H9 (cell line): ENCODE measurements at regions not wholly inside any gene's neighbourhood (a gene's known extent, or its start where the extent isn't known, plus 50 kb on each side); places are given as distances from the start of the nearest gene placed in this dataset.
A peak's percentile ranks its signal among the peaks of the same experiment; 100 is the strongest.

Experiments
- DNase-seq: peaks from one replicate; pipeline ENCODE4 v3.0.0-alpha.2; 2017
- H2AFZ ChIP-seq: one replicate; pipeline ENCODE4 v1.6.1; 2013; ENCODE audit warnings: mild to moderate bottlenecking, low read length, control low read depth, moderate library complexity
- H2AK5ac ChIP-seq: 2 replicates; pipeline ENCODE4 v1.6.1; 2013; ENCODE audit warnings: low read length, control low read depth, mixed read lengths; ENCODE audit not compliant: insufficient read length
- H2BK120ac ChIP-seq: one replicate; pipeline ENCODE4 v1.6.1; 2013; ENCODE audit warnings: low read depth, mild to moderate bottlenecking, low read length, control low read depth, inconsistent platforms; ENCODE audit not compliant: poor library complexity, severe bottlenecking
- H2BK12ac ChIP-seq: 2 replicates; pipeline ENCODE4 v1.6.1; 2013; ENCODE audit warnings: low read length, control low read depth, mixed read lengths, low read depth; ENCODE audit not compliant: insufficient read length
- H2BK15ac ChIP-seq: 2 replicates; pipeline ENCODE4 v1.6.1; 2013; ENCODE audit warnings: low read depth, low read length, control low read depth
- H2BK20ac ChIP-seq: one replicate; pipeline ENCODE4 v1.6.1; 2013; ENCODE audit warnings: low read depth, mild to moderate bottlenecking, low read length, control low read depth, inconsistent platforms; ENCODE audit not compliant: poor library complexity, severe bottlenecking
- H2BK5ac ChIP-seq: 2 replicates; pipeline ENCODE4 v1.6.1; 2013; ENCODE audit warnings: low read length, control low read depth, mixed read lengths; ENCODE audit not compliant: insufficient read length
- H3K14ac ChIP-seq: 2 replicates; pipeline ENCODE4 v1.6.1; 2013; ENCODE audit warnings: low read length, control low read depth; ENCODE audit not compliant: insufficient read depth
- H3K18ac ChIP-seq: 2 replicates; pipeline ENCODE4 v1.6.1; 2013; ENCODE audit warnings: low read depth, mild to moderate bottlenecking, mixed read lengths, low read length, control low read depth; ENCODE audit not compliant: insufficient read length
- H3K23ac ChIP-seq: 2 replicates; pipeline ENCODE4 v1.6.1; 2013; ENCODE audit warnings: low read length, control low read depth, mixed read lengths, low read depth; ENCODE audit not compliant: insufficient read length
- H3K23me2 ChIP-seq: 2 replicates; pipeline ENCODE4 v1.6.1; 2013; ENCODE audit warnings: low read depth, mild to moderate bottlenecking, mixed read lengths, low read length, control low read depth; ENCODE audit not compliant: insufficient read length, poor library complexity, severe bottlenecking
- H3K27ac ChIP-seq: 2 replicates; pipeline ENCODE4 v1.5.1; 2013; ENCODE audit warnings: low read length, control low read depth, mixed read lengths, low read depth; ENCODE audit not compliant: insufficient read length
- H3K27me3 ChIP-seq: 2 replicates; pipeline ENCODE4 v1.6.1; 2013; ENCODE audit warnings: low read length, control low read depth, inconsistent platforms; ENCODE audit not compliant: insufficient read depth
- H3K4ac ChIP-seq: 2 replicates; pipeline ENCODE4 v1.6.1; 2013; ENCODE audit warnings: low read depth, mild to moderate bottlenecking, control low read depth, inconsistent platforms, low read length, moderate library complexity
- H3K4me1 ChIP-seq: 2 replicates; pipeline ENCODE4 v1.6.1; 2013; ENCODE audit warnings: low read length, control low read depth, inconsistent platforms; ENCODE audit not compliant: insufficient read depth
- H3K4me2 ChIP-seq: 2 replicates; pipeline ENCODE4 v1.6.1; 2013; ENCODE audit warnings: low read length, control low read depth, mixed read lengths; ENCODE audit not compliant: insufficient read length, insufficient read depth
- H3K56ac ChIP-seq: 2 replicates; pipeline ENCODE4 v1.6.1; 2013; ENCODE audit warnings: low read depth, mild to moderate bottlenecking, mixed read lengths, low read length, control low read depth; ENCODE audit not compliant: insufficient read length
- H3K79me1 ChIP-seq: 2 replicates; pipeline ENCODE4 v1.6.1; 2013; ENCODE audit warnings: low read depth, mild to moderate bottlenecking, moderate library complexity, low read length, control low read depth, inconsistent platforms; ENCODE audit not compliant: insufficient read depth, poor library complexity, severe bottlenecking
- H3K79me2 ChIP-seq: 2 replicates; pipeline ENCODE4 v1.6.1; 2013; ENCODE audit warnings: low read length, control low read depth, inconsistent platforms; ENCODE audit not compliant: insufficient read depth
- H3K9ac ChIP-seq: 2 replicates; pipeline ENCODE4 v1.6.1; 2013; ENCODE audit warnings: low read length, control low read depth, mixed read lengths; ENCODE audit not compliant: insufficient read length; ENCODE audit errors: extremely low read depth
- H3K9me3 ChIP-seq: one replicate; pipeline ENCODE4 v1.6.1; 2013; ENCODE audit warnings: low read depth, low read length, inconsistent platforms; ENCODE audit not compliant: control insufficient read depth
- H3T11ph ChIP-seq: one replicate; pipeline ENCODE4 v1.6.1; 2013; ENCODE audit warnings: mild to moderate bottlenecking, low read length, control low read depth, inconsistent platforms
- H4K20me1 ChIP-seq: one replicate; pipeline ENCODE4 v1.6.1; 2013; ENCODE audit not compliant: control insufficient read depth, insufficient read length, insufficient read depth
- H4K5ac ChIP-seq: 2 replicates; pipeline ENCODE4 v1.6.1; 2013; ENCODE audit warnings: low read depth, mild to moderate bottlenecking, mixed read lengths, low read length, control low read depth; ENCODE audit not compliant: insufficient read length
- H4K8ac ChIP-seq: replicated peaks from 2 replicates; pipeline ENCODE4 v1.6.1; 2013; ENCODE audit warnings: low read length, control low read depth, mixed read lengths, low read depth; ENCODE audit not compliant: insufficient read length
- H4K91ac ChIP-seq: 2 replicates; pipeline ENCODE4 v1.6.1; 2013; ENCODE audit warnings: low read depth, mild to moderate bottlenecking, moderate library complexity, mixed read lengths, low read length, control low read depth; ENCODE audit not compliant: insufficient read length
- H3K27ac Mint-ChIP-seq, 3 experiments: 2 replicates in 2 of 3; 3 replicates in 1 of 3; pipeline ENCODE4 v1.8.0; 2020 to 2021; ENCODE audit warnings: mixed read lengths in 3 of 3, mild to moderate bottlenecking in 1 of 3, moderate library complexity in 1 of 3
- H3K27me3 Mint-ChIP-seq: 2 replicates; pipeline ENCODE4 v1.8.0; 2021; ENCODE audit warnings: low read depth, mild to moderate bottlenecking, moderate library complexity, mixed read lengths
- H3K36me3 Mint-ChIP-seq, 3 experiments: 2 replicates in 2 of 3; 3 replicates in 1 of 3; pipeline ENCODE4 v1.8.0; 2020 to 2021; ENCODE audit warnings: low read depth in 3 of 3, mixed read lengths in 3 of 3; ENCODE audit not compliant: insufficient read depth in 1 of 3
- H3K4me1 Mint-ChIP-seq, 2 experiments: 2 replicates each; pipeline ENCODE4 v1.8.0; 2020; ENCODE audit warnings: mixed read lengths in 2 of 2
- H3K4me3 Mint-ChIP-seq, 2 experiments: 2 replicates in 1 of 2; 3 replicates in 1 of 2; pipeline ENCODE4 v1.8.0; 2020 to 2021; ENCODE audit warnings: mild to moderate bottlenecking in 2 of 2, mixed read lengths in 2 of 2, moderate library complexity in 1 of 2
- H3K9me3 Mint-ChIP-seq, 2 experiments: 2 replicates in 1 of 2; 3 replicates in 1 of 2; pipeline ENCODE4 v1.8.0; 2020; ENCODE audit warnings: mild to moderate bottlenecking in 2 of 2, mixed read lengths in 2 of 2, moderate library complexity in 1 of 2
- WGBS: extraction: QIAGEN DNeasy Blood & Tissue Kit; methylation state at CpG from one replicate; pipeline ENCODE4 v1.1.7; 2013; ENCODE audit warnings: missing lambda C conversion rate, low lambda C conversion rate, mixed read lengths; ENCODE audit not compliant: insufficient read length; ENCODE audit errors: extremely low coverage; 5-methylcytosine and 5-hydroxymethylcytosine counted together
- TF ChIP-seq, protein P1 (sequence below): fragments of 200-600 bp; sonication (generic); conservative IDR thresholded peaks from 3 replicates; pipeline ENCODE4 v1.8.0; 2021; ENCODE audit warnings: antibody characterized with exemption, mild to moderate bottlenecking

DNA sequence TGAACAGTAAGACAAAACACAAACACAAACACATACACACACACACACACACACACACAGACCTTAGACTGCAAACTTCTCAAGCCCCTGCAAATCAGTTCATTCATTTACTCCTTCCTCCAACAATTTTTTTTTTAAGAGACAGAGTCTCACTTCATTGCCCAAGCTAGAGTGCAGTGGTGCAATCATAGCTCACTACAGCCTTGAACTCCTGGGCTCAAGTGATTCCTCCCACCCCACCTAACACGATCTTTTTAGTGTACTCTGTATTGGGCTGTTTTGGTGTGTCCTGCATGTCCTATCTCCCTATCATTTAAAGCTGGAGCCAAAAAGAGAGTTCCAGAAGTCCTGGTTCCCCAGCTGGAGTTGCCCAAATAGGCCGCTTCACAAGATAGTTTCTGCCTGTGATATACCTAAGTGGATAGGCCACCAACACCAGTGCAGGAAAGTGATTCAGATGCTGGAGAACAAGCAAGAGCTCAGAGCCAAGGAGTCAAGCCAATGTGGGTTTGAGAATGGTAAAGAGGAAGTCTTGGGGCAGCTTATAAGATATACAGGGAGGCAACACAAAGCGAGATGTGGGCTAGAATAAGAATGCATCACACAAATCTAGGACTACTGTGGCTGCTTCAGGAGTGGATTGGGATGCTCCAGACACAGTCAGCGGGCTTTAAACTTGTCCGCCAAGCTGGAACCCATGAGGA, 85.4 kb upstream of the RAPGEF2 start:
- no peaks in the 10 kb centered on the region for H3K79me1 ChIP-seq
- no peak overlapping the region for H3K56ac ChIP-seq
- TF ChIP-seq, protein P1, sequence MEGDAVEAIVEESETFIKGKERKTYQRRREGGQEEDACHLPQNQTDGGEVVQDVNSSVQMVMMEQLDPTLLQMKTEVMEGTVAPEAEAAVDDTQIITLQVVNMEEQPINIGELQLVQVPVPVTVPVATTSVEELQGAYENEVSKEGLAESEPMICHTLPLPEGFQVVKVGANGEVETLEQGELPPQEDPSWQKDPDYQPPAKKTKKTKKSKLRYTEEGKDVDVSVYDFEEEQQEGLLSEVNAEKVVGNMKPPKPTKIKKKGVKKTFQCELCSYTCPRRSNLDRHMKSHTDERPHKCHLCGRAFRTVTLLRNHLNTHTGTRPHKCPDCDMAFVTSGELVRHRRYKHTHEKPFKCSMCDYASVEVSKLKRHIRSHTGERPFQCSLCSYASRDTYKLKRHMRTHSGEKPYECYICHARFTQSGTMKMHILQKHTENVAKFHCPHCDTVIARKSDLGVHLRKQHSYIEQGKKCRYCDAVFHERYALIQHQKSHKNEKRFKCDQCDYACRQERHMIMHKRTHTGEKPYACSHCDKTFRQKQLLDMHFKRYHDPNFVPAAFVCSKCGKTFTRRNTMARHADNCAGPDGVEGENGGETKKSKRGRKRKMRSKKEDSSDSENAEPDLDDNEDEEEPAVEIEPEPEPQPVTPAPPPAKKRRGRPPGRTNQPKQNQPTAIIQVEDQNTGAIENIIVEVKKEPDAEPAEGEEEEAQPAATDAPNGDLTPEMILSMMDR = no peak
- WGBS = no CpG with 5 or more reads among the region's 5 CpGs
- no peaks in the 10 kb centered on the region for H3K9me3 ChIP-seq
- H3K27me3 ChIP-seq = no peaks in the 10 kb centered on the region; the same call in 1 of the 2 replicates
- no peak overlapping the region for H3K27ac ChIP-seq
- no peak for DNase-seq
- H4K91ac ChIP-seq = no peak overlapping the region
- no peak overlapping the region for H3K14ac ChIP-seq
- Mint-ChIP-seq H3K9me3 (no peaks in the 10 kb centered on the region), H3K27me3 (peaks cover 29% of the 10 kb centered on the region), H3K4me3 (peak overlapping the region in 1 of 2 experiments; percentile 13; a peak in 1 of 5 replicates), H3K36me3 (no peaks in the 10 kb centered on the region), H3K27ac (peak overlapping the region in 1 of 3 experiments; percentile 31; a peak in 1 of 7 replicates), H3K4me1 (peaks cover 57 to 60% of the 10 kb centered on the region in 2 experiments)
- no peak overlapping the region for H3T11ph ChIP-seq
- H3K23ac ChIP-seq = no peak overlapping the region
- no peak overlapping the region for H3K18ac ChIP-seq
- no peak overlapping the region for H2BK15ac ChIP-seq
- no peak overlapping the region for H3K4ac ChIP-seq
- no peak overlapping the region for H2AK5ac ChIP-seq
- no peak overlapping the region for H4K5ac ChIP-seq
- H3K79me2 ChIP-seq = no peaks in the 10 kb centered on the region
- H2BK5ac ChIP-seq = no peak overlapping the region
- no peak overlapping the region for H2BK120ac ChIP-seq
- no peak overlapping the region for H3K4me2 ChIP-seq
- peaks cover 7% of the 10 kb centered on the region; the same call in 1 of the 2 replicates for H3K4me1 ChIP-seq
- H4K8ac ChIP-seq = no peak overlapping the region
- no peaks in the 10 kb centered on the region for H4K20me1 ChIP-seq
- no peak overlapping the region for H2BK20ac ChIP-seq
- no peaks in the 10 kb centered on the region for H3K23me2 ChIP-seq
- H2AFZ ChIP-seq = no peak overlapping the region
- no peak overlapping the region for H3K9ac ChIP-seq
- H2BK12ac ChIP-seq = no peak overlapping the region
